HG03439 (cell line): ENCODE measurements at regions not wholly inside any gene's neighbourhood (a gene's known extent, or its start where the extent isn't known, plus 50 kb on each side); places are given as distances from the start of the nearest gene placed in this dataset.
A peak's percentile ranks its signal among the peaks of the same experiment; 100 is the strongest.

ENCODE experiments used
- ATAC-seq: cut with Tn5 transposase; IDR thresholded peaks from one replicate; pipeline ENCODE4 v1.9.1; 2021; ENCODE audit warnings: mild to moderate bottlenecking, moderate library complexity; ENCODE audit not compliant: unreplicated experiment

- no peak for ATAC-seq
Observed at GRCh38 chr9:84393266-84393950, 52.9 kb upstream of the SLC28A3 start.

GRCh38 chr9:84394036-84394435, 53.5 kb upstream of the SLC28A3 start:
- no peak for ATAC-seq

- peak; percentile 90 for ATAC-seq
Observed at GRCh38 chr9:84397151-84397728, 56.7 kb upstream of the SLC28A3 start.

- ATAC-seq: no peak
Observed at GRCh38 chr9:84397822-84398221, 57.3 kb upstream of the SLC28A3 start.

GRCh38 chr9:84402517-84402916, 62.0 kb upstream of the SLC28A3 start:
- ATAC-seq: no peak

- no peak for ATAC-seq
Observed at GRCh38 chr9:84403288-84403687, 62.7 kb upstream of the SLC28A3 start.

GRCh38 chr9:84404095-84404686, 63.6 kb upstream of the SLC28A3 start:
- ATAC-seq: no peak

- ATAC-seq: no peak
Observed at GRCh38 chr9:84405667-84406066, 65.1 kb upstream of the SLC28A3 start.

- ATAC-seq: no peak
Observed at GRCh38 chr9:84408416-84408815, 67.9 kb upstream of the SLC28A3 start.

- no peak for ATAC-seq
Observed at GRCh38 chr9:84411683-84412267, 71.2 kb upstream of the SLC28A3 start.

- no peak for ATAC-seq
Observed at GRCh38 chr9:84412654-84413053, 72.1 kb upstream of the SLC28A3 start.

- ATAC-seq: no peak
Observed at GRCh38 chr9:84413301-84413700, 72.7 kb upstream of the SLC28A3 start.

- ATAC-seq: no peak
Observed at GRCh38 chr9:84419031-84419602, 78.6 kb upstream of the SLC28A3 start.

- no peak for ATAC-seq
Observed at GRCh38 chr9:84424931-84425330, 84.4 kb upstream of the SLC28A3 start.

- ATAC-seq: no peak
Observed at GRCh38 chr9:84432746-84433145, 92.2 kb upstream of the SLC28A3 start.

- ATAC-seq: no peak
Observed at GRCh38 chr9:84435902-84436301, 95.3 kb upstream of the SLC28A3 start.

- no peak for ATAC-seq
Observed at GRCh38 chr9:84436386-84437109, 96.0 kb upstream of the SLC28A3 start.

- no peak for ATAC-seq
Observed at GRCh38 chr9:84438391-84438790, 97.8 kb upstream of the SLC28A3 start.

- no peak for ATAC-seq
Observed at GRCh38 chr9:84439250-84439649, 98.7 kb upstream of the SLC28A3 start.

GRCh38 chr9:84442712-84443111, 102.2 kb upstream of the SLC28A3 start:
- no peak for ATAC-seq

GRCh38 chr9:84445737-84446136, 105.2 kb upstream of the SLC28A3 start:
- ATAC-seq: no peak
